HCT116 (cell line): ENCODE measurements at regions not wholly inside any gene's neighbourhood (a gene's known extent, or its start where the extent isn't known, plus 50 kb on each side); places are given as distances from the start of the nearest gene placed in this dataset.

Experiments
- CTCF ChIP-seq, 3 experiments: fragments of 200-600 bp in 1 of 3; sonication (generic) in 1 of 3; IDR thresholded peaks in 2 of 3; conservative IDR thresholded peaks in 1 of 3; 2 replicates each; pipeline ENCODE4 v1.5.1; 2012 to 2017; ENCODE audit warnings: low read depth in 2 of 3, low read length in 2 of 3, antibody characterized with exemption in 1 of 3, borderline replicate concordance in 1 of 3, control low read depth in 1 of 3, mild to moderate bottlenecking in 1 of 3, mixed read lengths in 1 of 3, mixed run types in 1 of 3, moderate library complexity in 1 of 3; ENCODE audit not compliant: insufficient read depth in 1 of 3
- POLR2A ChIP-seq: IDR thresholded peaks from 2 replicates; pipeline ENCODE4 v1.7.0; 2011; ENCODE audit warnings: borderline replicate concordance; ENCODE audit not compliant: insufficient read depth, insufficient read length; ENCODE audit errors: extremely low read depth

- TF ChIP-seq CTCF (IDR thresholded peaks at IDR 0.05 in 2 of 3, conservative IDR thresholded peaks at IDR 0.05 in 1 of 3; ENCODE audit: borderline replicate concordance in 1 of 3, insufficient read depth in 1 of 3, low read depth in 2 of 3, low read length in 2 of 3), result no peak
- TF ChIP-seq POLR2A, result no peak
Measured at GRCh38 chr21:27808923-27809322, 842.0 kb upstream of the ADAMTS5 start.
